ENCODE measurements at regions not wholly inside any gene's neighbourhood (a gene's known extent, or its start where the extent isn't known, plus 50 kb on each side); places are given as distances from the start of the nearest gene placed in this dataset.

DNA sequence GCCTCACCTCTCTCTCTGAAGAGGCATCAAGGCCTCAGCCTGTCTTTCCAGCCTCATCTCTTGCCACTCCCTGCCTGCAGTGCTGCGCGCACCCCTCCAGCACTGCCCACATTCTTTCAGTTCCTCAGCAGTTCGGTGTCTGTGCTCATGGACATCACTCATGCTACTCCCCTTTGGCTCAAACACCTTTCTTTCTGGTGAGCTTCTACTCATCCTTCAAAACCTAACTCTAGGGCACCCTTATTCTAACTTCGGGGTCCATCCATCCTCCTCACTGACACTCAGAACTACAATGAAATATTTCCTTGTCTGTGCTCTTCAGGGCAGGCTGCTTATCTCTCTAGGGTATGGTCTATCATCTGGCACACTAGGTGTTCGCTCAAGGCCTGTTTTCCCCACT, 169.9 kb upstream of the BMPER start:
- TF ChIP-seq, protein P1, sequence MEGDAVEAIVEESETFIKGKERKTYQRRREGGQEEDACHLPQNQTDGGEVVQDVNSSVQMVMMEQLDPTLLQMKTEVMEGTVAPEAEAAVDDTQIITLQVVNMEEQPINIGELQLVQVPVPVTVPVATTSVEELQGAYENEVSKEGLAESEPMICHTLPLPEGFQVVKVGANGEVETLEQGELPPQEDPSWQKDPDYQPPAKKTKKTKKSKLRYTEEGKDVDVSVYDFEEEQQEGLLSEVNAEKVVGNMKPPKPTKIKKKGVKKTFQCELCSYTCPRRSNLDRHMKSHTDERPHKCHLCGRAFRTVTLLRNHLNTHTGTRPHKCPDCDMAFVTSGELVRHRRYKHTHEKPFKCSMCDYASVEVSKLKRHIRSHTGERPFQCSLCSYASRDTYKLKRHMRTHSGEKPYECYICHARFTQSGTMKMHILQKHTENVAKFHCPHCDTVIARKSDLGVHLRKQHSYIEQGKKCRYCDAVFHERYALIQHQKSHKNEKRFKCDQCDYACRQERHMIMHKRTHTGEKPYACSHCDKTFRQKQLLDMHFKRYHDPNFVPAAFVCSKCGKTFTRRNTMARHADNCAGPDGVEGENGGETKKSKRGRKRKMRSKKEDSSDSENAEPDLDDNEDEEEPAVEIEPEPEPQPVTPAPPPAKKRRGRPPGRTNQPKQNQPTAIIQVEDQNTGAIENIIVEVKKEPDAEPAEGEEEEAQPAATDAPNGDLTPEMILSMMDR (IDR thresholded peaks at IDR 0.05), result no peak
- TF ChIP-seq POLR2AphosphoS5 (IDR thresholded peaks at IDR 0.05; ENCODE audit: insufficient read depth in 1 of 2, low read depth in 1 of 2) (no peak), POLR2A (IDR thresholded peaks at IDR 0.05) (no peak)
